Coronary artery (tissue), 2 donors: ENCODE measurements at regions not wholly inside any gene's neighbourhood (a gene's known extent, or its start where the extent isn't known, plus 50 kb on each side); places are given as distances from the start of the nearest gene placed in this dataset.

Experiments used
- DNase-seq: peaks from one replicate; pipeline ENCODE4 v3.0.0-alpha.2; 2017; ENCODE audit warnings: low spot score
- H3K27ac ChIP-seq, 2 donors: fragments of 200-600 bp; sonication (generic); one replicate each; pipeline ENCODE4 v1.5.1; 2016 to 2019
- H3K4me3 ChIP-seq: fragments of 200-600 bp; sonication (generic); 2 replicates; pipeline ENCODE4 v1.5.1; 2016; ENCODE audit warnings: mild to moderate bottlenecking, moderate library complexity
- TF ChIP-seq, protein P1 (sequence below): fragments of 200-600 bp; sonication (generic); IDR thresholded peaks from one replicate; pipeline ENCODE4 v1.5.1; 2019; ENCODE audit warnings: antibody characterized with exemption

DNA sequence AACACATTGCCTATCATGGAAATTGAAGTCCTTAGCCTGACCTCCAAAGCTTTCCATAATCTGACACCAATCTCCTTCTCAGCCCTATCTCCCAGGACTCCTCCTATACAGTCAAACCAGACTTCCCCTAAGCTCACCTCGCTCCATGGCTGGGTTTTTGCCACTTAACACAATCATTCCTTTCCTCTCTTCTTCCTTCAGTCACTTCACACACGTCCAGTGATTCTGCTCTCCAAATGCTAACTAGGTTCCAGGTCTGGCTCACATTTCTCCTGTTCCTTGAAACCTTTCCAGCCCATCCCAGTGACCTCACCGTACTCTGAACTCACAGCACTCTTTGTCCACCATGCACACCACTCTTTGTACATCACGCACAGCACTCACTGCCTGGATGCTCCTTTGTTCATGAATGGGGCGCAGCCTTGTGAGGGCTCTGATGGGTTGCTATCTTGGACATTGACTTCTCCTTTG lies 98.4 kb downstream of the GLUL start:
- H3K4me3 ChIP-seq = no peak overlapping the region
- no peak for DNase-seq
- H3K27ac ChIP-seq = no peak overlapping the region
- TF ChIP-seq, protein P1, sequence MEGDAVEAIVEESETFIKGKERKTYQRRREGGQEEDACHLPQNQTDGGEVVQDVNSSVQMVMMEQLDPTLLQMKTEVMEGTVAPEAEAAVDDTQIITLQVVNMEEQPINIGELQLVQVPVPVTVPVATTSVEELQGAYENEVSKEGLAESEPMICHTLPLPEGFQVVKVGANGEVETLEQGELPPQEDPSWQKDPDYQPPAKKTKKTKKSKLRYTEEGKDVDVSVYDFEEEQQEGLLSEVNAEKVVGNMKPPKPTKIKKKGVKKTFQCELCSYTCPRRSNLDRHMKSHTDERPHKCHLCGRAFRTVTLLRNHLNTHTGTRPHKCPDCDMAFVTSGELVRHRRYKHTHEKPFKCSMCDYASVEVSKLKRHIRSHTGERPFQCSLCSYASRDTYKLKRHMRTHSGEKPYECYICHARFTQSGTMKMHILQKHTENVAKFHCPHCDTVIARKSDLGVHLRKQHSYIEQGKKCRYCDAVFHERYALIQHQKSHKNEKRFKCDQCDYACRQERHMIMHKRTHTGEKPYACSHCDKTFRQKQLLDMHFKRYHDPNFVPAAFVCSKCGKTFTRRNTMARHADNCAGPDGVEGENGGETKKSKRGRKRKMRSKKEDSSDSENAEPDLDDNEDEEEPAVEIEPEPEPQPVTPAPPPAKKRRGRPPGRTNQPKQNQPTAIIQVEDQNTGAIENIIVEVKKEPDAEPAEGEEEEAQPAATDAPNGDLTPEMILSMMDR = no peak

DNA sequence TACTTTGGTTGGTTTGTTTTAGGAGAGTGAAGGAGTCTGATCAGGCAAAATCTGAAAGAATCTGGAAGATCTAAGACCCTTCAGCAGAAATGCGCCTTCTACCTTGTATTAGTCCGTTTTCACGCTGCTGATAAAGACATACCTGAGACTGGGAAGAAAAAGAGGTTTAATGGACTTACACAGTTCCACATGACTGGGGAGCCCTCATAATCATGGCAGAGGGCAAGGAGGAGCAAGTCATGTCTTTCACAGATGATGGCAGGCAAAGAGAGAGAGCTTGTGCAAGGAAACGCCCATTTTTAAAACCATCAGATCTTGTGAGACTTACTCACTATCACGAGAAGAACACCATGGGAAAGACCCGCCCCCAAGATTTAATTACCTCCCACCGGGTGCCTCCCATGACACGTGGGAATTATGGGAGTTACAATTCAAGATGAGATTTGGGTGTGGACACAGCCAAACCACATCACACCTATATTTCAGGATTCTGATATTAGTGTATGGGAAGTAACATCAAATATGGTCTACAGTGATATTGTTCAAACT lies 99.3 kb downstream of the GLUL start:
- H3K4me3 ChIP-seq = no peak overlapping the region
- TF ChIP-seq, protein P1 = no peak
- H3K27ac ChIP-seq = no peak overlapping the region
- no peak for DNase-seq

DNA sequence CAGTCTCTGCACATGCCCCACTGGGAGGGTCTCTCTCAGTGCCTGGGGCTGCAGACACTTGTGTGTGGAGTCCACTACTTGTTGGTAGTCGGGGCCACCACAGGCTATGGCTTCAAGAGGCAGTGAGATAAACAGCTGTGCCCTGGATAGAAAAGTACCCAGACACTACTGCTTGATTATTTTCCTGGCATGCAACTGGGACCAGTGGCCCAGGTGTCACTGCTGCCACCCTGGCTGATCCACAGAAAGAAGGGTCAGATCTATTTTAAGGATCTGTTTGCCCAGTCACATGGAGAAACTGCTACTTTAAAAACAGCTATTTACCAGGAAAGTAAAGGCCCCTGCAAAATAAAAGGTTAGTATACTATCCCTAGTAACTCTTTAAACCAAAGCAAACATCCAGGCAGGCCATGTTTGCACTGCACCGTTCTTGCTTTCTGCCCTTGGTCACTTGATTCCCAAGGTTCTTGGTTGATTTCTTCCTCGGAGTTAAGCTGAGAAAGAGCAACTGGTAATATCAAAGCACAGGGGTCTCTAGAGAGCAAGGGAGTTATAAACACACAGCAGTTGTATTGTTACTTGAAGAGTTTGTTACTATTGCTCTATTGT lies 99.9 kb downstream of the GLUL start:
- no peak overlapping the region for H3K27ac ChIP-seq
- TF ChIP-seq, protein P1 = no peak

DNA sequence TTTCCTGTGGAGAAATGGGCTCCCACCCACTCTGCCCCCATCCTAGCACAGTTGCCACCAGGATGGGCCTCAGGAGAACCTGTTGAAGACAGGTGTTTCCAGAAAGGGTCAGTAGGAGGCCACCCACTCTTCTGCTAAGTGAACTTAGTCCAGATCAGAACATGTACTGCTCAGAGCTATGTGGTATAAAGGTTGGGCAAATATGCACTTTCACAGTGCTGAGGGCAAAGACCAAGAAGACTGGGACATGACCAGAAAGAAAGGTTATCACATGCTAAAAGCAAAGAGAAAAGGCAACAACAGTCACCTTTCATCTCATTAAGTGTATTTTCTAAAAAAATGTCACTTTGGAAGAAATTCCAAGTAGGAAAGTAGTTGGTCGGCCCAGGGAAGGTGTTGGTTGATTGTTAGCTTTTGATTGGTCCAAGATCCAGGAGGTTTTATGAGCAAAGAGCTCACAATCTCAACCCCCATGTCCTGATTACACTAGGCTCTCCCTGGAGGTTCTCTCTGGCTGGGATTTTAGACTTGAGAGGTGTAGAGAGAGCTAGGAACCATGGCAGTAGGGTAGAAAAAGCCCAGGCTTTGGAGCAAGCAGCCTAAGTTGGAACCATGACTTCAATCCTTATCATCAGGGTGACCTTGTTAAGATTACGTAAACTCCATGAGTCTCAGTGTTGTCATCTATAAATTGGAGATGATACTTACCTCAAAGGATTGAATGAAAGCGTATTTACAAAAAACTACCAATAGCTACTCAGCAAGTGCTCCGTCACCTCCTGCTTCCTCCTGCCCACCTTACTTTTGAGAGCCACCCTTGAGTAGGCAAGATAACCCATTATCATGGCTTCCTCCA lies 102.6 kb downstream of the GLUL start:
- no peak for DNase-seq
- Histone ChIP-seq H3K27ac (peak overlapping the region in 1 of 2 donors; percentile 56), H3K4me3 (no peak overlapping the region)
- TF ChIP-seq, protein P1 = no peak

More for the DNA sequence above, 99.9 kb downstream of the GLUL start:
- no peak overlapping the region for H3K4me3 ChIP-seq
- DNase-seq = no peak

DNA sequence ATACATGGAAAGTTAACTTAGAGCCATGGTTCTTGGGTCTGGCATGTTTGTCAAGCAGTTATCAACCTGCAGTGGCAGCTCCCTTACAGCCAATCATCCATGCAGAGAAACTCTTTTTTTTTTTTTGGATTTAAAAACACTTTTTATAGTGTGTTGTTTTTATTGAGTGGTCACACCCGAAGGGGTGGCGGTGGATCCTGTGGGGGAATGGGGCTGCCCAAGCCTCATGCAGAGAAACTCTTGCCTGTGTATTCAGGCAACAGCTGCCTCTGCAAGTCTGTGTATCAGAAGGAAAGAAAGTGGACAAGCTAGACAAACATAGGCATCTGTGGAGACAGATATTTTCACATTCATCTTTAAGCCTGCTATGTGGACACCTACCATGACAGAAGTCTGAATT lies 104.8 kb downstream of the GLUL start:
- Histone ChIP-seq H3K4me3 (no peak overlapping the region), H3K27ac (no peak overlapping the region)
- TF ChIP-seq, protein P1 = no peak
- DNase-seq = no peak

DNA sequence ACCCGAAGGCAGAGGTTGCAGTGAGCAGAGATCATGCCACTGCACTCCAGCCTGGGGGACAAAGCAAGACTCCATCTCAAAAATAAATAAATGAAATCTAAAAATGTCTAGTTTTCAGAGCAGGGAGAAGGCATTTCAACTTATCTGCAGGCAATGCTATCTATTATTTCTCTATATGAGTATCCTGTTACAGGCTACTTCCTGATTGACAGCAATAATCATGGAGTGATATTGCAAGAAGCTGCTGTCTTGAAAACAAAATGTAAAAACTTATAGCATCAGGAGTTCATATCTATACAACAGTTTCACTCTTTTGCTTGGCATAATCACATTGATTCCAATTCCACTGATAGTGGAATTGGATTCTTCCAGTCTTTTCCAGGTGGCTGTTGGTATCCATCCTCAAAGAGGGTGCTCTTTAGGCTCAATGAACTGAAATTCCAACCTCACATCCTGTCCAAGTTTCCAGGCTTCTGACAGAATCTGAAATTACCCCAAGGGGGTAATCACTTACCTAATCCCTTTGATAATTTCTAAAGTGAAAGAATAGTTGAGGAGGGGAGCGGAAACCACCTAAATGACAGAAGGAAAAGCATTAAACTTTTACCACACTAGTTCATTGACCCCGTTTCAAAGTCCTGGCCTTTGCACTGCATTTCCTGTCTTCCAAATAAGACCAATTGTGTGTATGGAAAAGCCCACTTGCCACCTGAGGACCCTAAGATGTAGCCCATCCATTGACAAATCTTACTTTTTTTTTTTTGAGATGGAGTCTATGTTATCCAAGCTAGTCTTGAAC lies 107.6 kb downstream of the GLUL start:
- DNase-seq = no peak
- Histone ChIP-seq H3K27ac (no peak overlapping the region), H3K4me3 (no peak overlapping the region)
- TF ChIP-seq, protein P1 = no peak
